SKM-1 treated with dmso at 0.1 percent for 144 hours (cell line): ENCODE measurements at regions not wholly inside any gene's neighbourhood (a gene's known extent, or its start where the extent isn't known, plus 50 kb on each side); places are given as distances from the start of the nearest gene placed in this dataset.
A peak's percentile ranks its signal among the peaks of the same experiment; 100 is the strongest.

Source experiments
- DNase-seq: peaks from one replicate; lab custom pipeline; 2025; ENCODE audit not compliant: unreplicated experiment; lab: John Stamatoyannopoulos, UW

GRCh38 chr6:134642279-134642678 is 307.6 kb downstream of the ALDH8A1 start:
- DNase-seq, result no peak

GRCh38 chr6:134640975-134641429 is 308.9 kb downstream of the ALDH8A1 start:
- DNase-seq, result peak; percentile 80

- no peak for DNase-seq
Observed at GRCh38 chr6:134640229-134640628, 309.7 kb downstream of the ALDH8A1 start.

GRCh38 chr6:134637847-134638437 is 312.0 kb downstream of the ALDH8A1 start:
- DNase-seq, result no peak

- DNase-seq, result no peak
Observed at GRCh38 chr6:134637282-134637681, 312.6 kb downstream of the ALDH8A1 start.

- DNase-seq, result no peak
Observed at GRCh38 chr6:134636186-134636799, 313.6 kb downstream of the ALDH8A1 start.

- DNase-seq, result peak; percentile 74
Observed at GRCh38 chr6:134634966-134635365, 314.9 kb downstream of the ALDH8A1 start.

GRCh38 chr6:134634466-134634865 is 315.4 kb downstream of the ALDH8A1 start:
- DNase-seq, result no peak

- peak; percentile 93 for DNase-seq
Observed at GRCh38 chr6:134632982-134633940, 315.3 kb upstream of the SGK1 start.

GRCh38 chr6:134632024-134632423 is 314.1 kb upstream of the SGK1 start:
- DNase-seq, result peak; percentile 27

GRCh38 chr6:134631398-134631924 is 313.5 kb upstream of the SGK1 start:
- DNase-seq, result no peak

- peak; percentile 83 for DNase-seq
Observed at GRCh38 chr6:134630508-134631121, 312.7 kb upstream of the SGK1 start.

GRCh38 chr6:134628154-134628553 is 310.2 kb upstream of the SGK1 start:
- no peak for DNase-seq

- DNase-seq, result no peak
Observed at GRCh38 chr6:134627707-134628106, 309.8 kb upstream of the SGK1 start.

GRCh38 chr6:134626589-134626988 is 308.7 kb upstream of the SGK1 start:
- no peak for DNase-seq

GRCh38 chr6:134626086-134626485 is 308.2 kb upstream of the SGK1 start:
- DNase-seq, result no peak

- no peak for DNase-seq
Observed at GRCh38 chr6:134624781-134625180, 306.9 kb upstream of the SGK1 start.

GRCh38 chr6:134623401-134623800 is 305.5 kb upstream of the SGK1 start:
- peak; percentile 85 for DNase-seq

GRCh38 chr6:134622382-134623173 is 304.7 kb upstream of the SGK1 start:
- DNase-seq, result no peak

GRCh38 chr6:134621858-134622257 is 303.9 kb upstream of the SGK1 start:
- DNase-seq, result no peak
